ENCODE measurements at regions not wholly inside any gene's neighbourhood (a gene's known extent, or its start where the extent isn't known, plus 50 kb on each side); places are given as distances from the start of the nearest gene placed in this dataset.

GRCh38 chr11:111166598-111166997 is 78.9 kb upstream of the POU2AF2 start:
- no peaks in the 10 kb centered on the region for H3K27me3 ChIP-seq
- H3F3A ChIP-seq (ENCODE audit: low read depth), result no peaks in the 10 kb centered on the region
- H2AFZ ChIP-seq (replicated peaks), result no peak overlapping the region
- TF ChIP-seq EZH2phosphoT487 (IDR thresholded peaks at IDR 0.05) (no peak), EZH2 (IDR thresholded peaks at IDR 0.05) (no peak), CTCF (IDR thresholded peaks at IDR 0.05) (no peak)
- no peaks in the 10 kb centered on the region for H3K36me3 ChIP-seq
- H4K20me1 ChIP-seq (ENCODE audit: low read depth), result no peaks in the 10 kb centered on the region
- no peaks in the 10 kb centered on the region for H3K9me3 Mint-ChIP-seq
- H3K9ac ChIP-seq, result no peak overlapping the region
- peaks cover 2% of the 10 kb centered on the region for H3K27me3 Mint-ChIP-seq (ENCODE audit: insufficient read depth, low read depth)
- H3K79me2 ChIP-seq (ENCODE audit: low read depth), result no peaks in the 10 kb centered on the region
- H3K36me3 Mint-ChIP-seq, result no peaks in the 10 kb centered on the region
- no peak overlapping the region for H3K4me3 ChIP-seq
- no peak overlapping the region for H3K27ac ChIP-seq
- DNase-seq (ENCODE audit: low spot score), result no peak
- no peaks in the 10 kb centered on the region for H3K9me3 ChIP-seq (ENCODE audit: low read depth)
- no peak overlapping the region for H3K27ac Mint-ChIP-seq
- no peak overlapping the region for H3K4me2 ChIP-seq
- no peaks in the 10 kb centered on the region for H3K4me1 ChIP-seq
- H3K4me1 Mint-ChIP-seq, result peaks cover 5% of the 10 kb centered on the region
- H3K4me3 Mint-ChIP-seq, result no peak overlapping the region

GRCh38 chr11:111162305-111162704 is 83.2 kb upstream of the POU2AF2 start:
- no peaks in the 10 kb centered on the region for H3K4me1 Mint-ChIP-seq
- H3K36me3 ChIP-seq, result no peaks in the 10 kb centered on the region
- H3K9me3 ChIP-seq (ENCODE audit: low read depth), result no peaks in the 10 kb centered on the region
- H3K4me3 Mint-ChIP-seq, result no peak overlapping the region
- no peaks in the 10 kb centered on the region for H3K79me2 ChIP-seq (ENCODE audit: low read depth)
- no peak overlapping the region for H3K4me2 ChIP-seq
- no peak overlapping the region for H3K4me3 ChIP-seq
- no peaks in the 10 kb centered on the region for H4K20me1 ChIP-seq (ENCODE audit: low read depth)
- H3K27ac ChIP-seq, result no peak overlapping the region
- H3F3A ChIP-seq (ENCODE audit: low read depth), result no peaks in the 10 kb centered on the region
- TF ChIP-seq CTCF (IDR thresholded peaks at IDR 0.05) (no peak), EZH2 (IDR thresholded peaks at IDR 0.05) (no peak), EZH2phosphoT487 (IDR thresholded peaks at IDR 0.05) (no peak)
- no peak overlapping the region for H3K27ac Mint-ChIP-seq
- no peak overlapping the region for H2AFZ ChIP-seq (replicated peaks)
- no peaks in the 10 kb centered on the region for H3K27me3 ChIP-seq
- no peaks in the 10 kb centered on the region for H3K4me1 ChIP-seq
- H3K27me3 Mint-ChIP-seq (ENCODE audit: insufficient read depth, low read depth), result peaks cover 2% of the 10 kb centered on the region
- DNase-seq (ENCODE audit: low spot score), result no peak
- no peak overlapping the region for H3K9ac ChIP-seq
- no peaks in the 10 kb centered on the region for H3K36me3 Mint-ChIP-seq
- no peaks in the 10 kb centered on the region for H3K9me3 Mint-ChIP-seq

- no peaks in the 10 kb centered on the region for H3K79me2 ChIP-seq (ENCODE audit: low read depth)
- no peaks in the 10 kb centered on the region for H3K4me1 ChIP-seq
- H4K20me1 ChIP-seq (ENCODE audit: low read depth), result no peaks in the 10 kb centered on the region
- no peak overlapping the region for H3K27ac Mint-ChIP-seq
- H3K36me3 Mint-ChIP-seq, result no peaks in the 10 kb centered on the region
- H3K4me2 ChIP-seq, result no peak overlapping the region
- H3K36me3 ChIP-seq, result no peaks in the 10 kb centered on the region
- H3K27me3 ChIP-seq, result no peaks in the 10 kb centered on the region
- H2AFZ ChIP-seq (replicated peaks), result no peak overlapping the region
- H3F3A ChIP-seq (ENCODE audit: low read depth), result no peaks in the 10 kb centered on the region
- TF ChIP-seq EZH2phosphoT487 (IDR thresholded peaks at IDR 0.05), result no peak
- no peak for TF ChIP-seq CTCF (IDR thresholded peaks at IDR 0.05)
- no peak for TF ChIP-seq EZH2 (IDR thresholded peaks at IDR 0.05)
- no peaks in the 10 kb centered on the region for H3K4me1 Mint-ChIP-seq
- no peak overlapping the region for H3K4me3 Mint-ChIP-seq
- no peaks in the 10 kb centered on the region for H3K27me3 Mint-ChIP-seq (ENCODE audit: insufficient read depth, low read depth)
- DNase-seq (ENCODE audit: low spot score), result no peak
- H3K27ac ChIP-seq, result no peak overlapping the region
- H3K9ac ChIP-seq, result no peak overlapping the region
- no peak overlapping the region for H3K4me3 ChIP-seq
- H3K9me3 ChIP-seq (ENCODE audit: low read depth), result no peaks in the 10 kb centered on the region
- H3K9me3 Mint-ChIP-seq, result no peaks in the 10 kb centered on the region
These were observed 88.0 kb upstream of the POU2AF2 start for GRCh38 chr11:111157571-111157970.

- Histone ChIP-seq H3F3A (ENCODE audit: low read depth) (no peaks in the 10 kb centered on the region), H3K4me1 (no peaks in the 10 kb centered on the region), H3K4me2 (no peak overlapping the region), H3K9ac (no peak overlapping the region), H2AFZ (replicated peaks) (no peak overlapping the region), H4K20me1 (ENCODE audit: low read depth) (no peaks in the 10 kb centered on the region), H3K4me3 (no peak overlapping the region), H3K79me2 (ENCODE audit: low read depth) (no peaks in the 10 kb centered on the region), H3K27ac (no peak overlapping the region), H3K36me3 (no peaks in the 10 kb centered on the region), H3K27me3 (no peaks in the 10 kb centered on the region), H3K9me3 (ENCODE audit: low read depth) (no peaks in the 10 kb centered on the region)
- Mint-ChIP-seq H3K27ac (no peak overlapping the region), H3K36me3 (no peaks in the 10 kb centered on the region), H3K4me1 (no peaks in the 10 kb centered on the region), H3K9me3 (no peaks in the 10 kb centered on the region), H3K4me3 (no peak overlapping the region), H3K27me3 (ENCODE audit: insufficient read depth, low read depth) (no peaks in the 10 kb centered on the region)
- DNase-seq (ENCODE audit: low spot score), result no peak
- TF ChIP-seq EZH2 (IDR thresholded peaks at IDR 0.05), result no peak
- TF ChIP-seq CTCF (IDR thresholded peaks at IDR 0.05), result no peak
- TF ChIP-seq EZH2phosphoT487 (IDR thresholded peaks at IDR 0.05), result no peak
These were observed 90.5 kb upstream of the POU2AF2 start for GRCh38 chr11:111155021-111155420.
